ENCODE measurements at regions not wholly inside any gene's neighbourhood (a gene's known extent, or its start where the extent isn't known, plus 50 kb on each side); places are given as distances from the start of the nearest gene placed in this dataset.

DNA sequence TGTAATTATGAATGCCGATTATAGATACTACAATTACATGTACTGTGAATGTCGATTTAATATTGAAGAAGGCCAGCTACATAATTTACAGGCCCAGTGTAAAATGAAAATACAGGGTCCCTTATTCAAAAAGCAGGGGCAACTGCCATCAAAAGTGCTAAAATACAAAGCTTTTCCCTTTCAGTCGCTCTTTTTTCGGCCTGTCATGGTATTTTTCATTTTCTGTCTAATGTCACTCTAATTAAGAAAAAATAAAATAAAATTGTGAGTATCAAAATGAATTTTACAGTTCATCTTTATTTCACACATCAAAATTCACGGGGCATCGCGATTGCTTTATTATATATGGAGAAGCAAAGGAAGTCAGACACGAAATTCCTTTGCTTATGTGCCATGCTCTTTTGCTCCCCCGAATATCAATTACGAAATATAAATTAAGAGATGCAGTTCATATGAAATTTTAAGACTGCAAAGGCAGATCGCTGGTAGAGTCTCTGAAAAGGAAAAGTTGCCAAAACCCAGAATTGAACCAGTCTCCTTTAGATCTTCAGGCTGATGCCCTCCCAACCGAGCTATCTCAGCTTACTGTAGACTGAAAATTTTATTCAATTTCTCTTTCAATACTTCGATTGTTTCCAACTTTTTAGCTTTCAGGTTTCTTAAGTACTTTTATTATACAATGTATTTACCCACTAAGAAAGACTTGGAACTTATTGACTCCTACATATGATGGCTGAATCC, 197.0 kb downstream of the TRIM27 start:
- ChIA-PET CTCF (no interaction called here), POLR2A (no interaction called here)
- DNase-seq (no peak), ATAC-seq (ENCODE audit: low read depth) (no peak)
- Mint-ChIP-seq H3K4me3 (no peak overlapping the region), H3K4me1 (peaks cover 16% of the 10 kb centered on the region), H3K27ac (no peak overlapping the region), H3K27me3 (peaks cover 82% of the 10 kb centered on the region), H3K9me3 (ENCODE audit: insufficient read depth) (no peaks in the 10 kb centered on the region)
- TF ChIP-seq, protein P1, sequence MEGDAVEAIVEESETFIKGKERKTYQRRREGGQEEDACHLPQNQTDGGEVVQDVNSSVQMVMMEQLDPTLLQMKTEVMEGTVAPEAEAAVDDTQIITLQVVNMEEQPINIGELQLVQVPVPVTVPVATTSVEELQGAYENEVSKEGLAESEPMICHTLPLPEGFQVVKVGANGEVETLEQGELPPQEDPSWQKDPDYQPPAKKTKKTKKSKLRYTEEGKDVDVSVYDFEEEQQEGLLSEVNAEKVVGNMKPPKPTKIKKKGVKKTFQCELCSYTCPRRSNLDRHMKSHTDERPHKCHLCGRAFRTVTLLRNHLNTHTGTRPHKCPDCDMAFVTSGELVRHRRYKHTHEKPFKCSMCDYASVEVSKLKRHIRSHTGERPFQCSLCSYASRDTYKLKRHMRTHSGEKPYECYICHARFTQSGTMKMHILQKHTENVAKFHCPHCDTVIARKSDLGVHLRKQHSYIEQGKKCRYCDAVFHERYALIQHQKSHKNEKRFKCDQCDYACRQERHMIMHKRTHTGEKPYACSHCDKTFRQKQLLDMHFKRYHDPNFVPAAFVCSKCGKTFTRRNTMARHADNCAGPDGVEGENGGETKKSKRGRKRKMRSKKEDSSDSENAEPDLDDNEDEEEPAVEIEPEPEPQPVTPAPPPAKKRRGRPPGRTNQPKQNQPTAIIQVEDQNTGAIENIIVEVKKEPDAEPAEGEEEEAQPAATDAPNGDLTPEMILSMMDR (IDR thresholded peaks at IDR 0.05), result no peak
- TF ChIP-seq EZH2 (IDR thresholded peaks at IDR 0.05; ENCODE audit: borderline replicate concordance, insufficient read depth, low read depth, low read length, poor library complexity, severe bottlenecking), result no peak
- H3K27me3 ChIP-seq (replicated peaks in 1 of 4; ENCODE audit: control extremely low read depth in 1 of 4, control insufficient read depth in 3 of 4, insufficient read depth in 4 of 4, low read length in 3 of 4), result peaks cover 0 to 49% (median 33%) of the 10 kb centered on the region in 4 experiments
- H3K4me1 ChIP-seq (ENCODE audit: control insufficient read depth in 2 of 2, insufficient read depth in 2 of 2, low read length in 2 of 2), result peaks cover 9 to 13% of the 10 kb centered on the region in 2 donors
- WGBS (ENCODE audit: insufficient coverage), result 83% methylated on average over 3 of the region's 13 CpGs
- H3K36me3 ChIP-seq (replicated peaks in 1 of 2; ENCODE audit: control extremely low read depth in 1 of 2, control insufficient read depth in 1 of 2, extremely low read depth in 1 of 2, insufficient read depth in 2 of 2, low read length in 1 of 2), result no peaks in the 10 kb centered on the region
- H3K4me2 ChIP-seq (replicated peaks; ENCODE audit: low read depth, low read length, poor library complexity, severe bottlenecking), result no peak overlapping the region
- no peak overlapping the region for H3K27ac ChIP-seq (ENCODE audit: low read length in 2 of 2)
- H3K79me2 ChIP-seq (ENCODE audit: control insufficient read depth, insufficient read depth, low read length), result no peaks in the 10 kb centered on the region
- no peak overlapping the region for H3K9ac ChIP-seq (ENCODE audit: low read length)
- H3K4me3 ChIP-seq (ENCODE audit: control extremely low read depth in 1 of 5, extremely low read depth in 1 of 5, insufficient read depth in 1 of 5, low read depth in 2 of 5, low read length in 4 of 5), result no peak overlapping the region
- no peak overlapping the region for H2AFZ ChIP-seq (ENCODE audit: insufficient read depth, low read depth, low read length, poor library complexity, severe bottlenecking)
- intact Hi-C loops (cut with micrococcal nuclease), result no loop called here
- H3K9me3 ChIP-seq (ENCODE audit: control extremely low read depth in 1 of 3, control insufficient read depth in 2 of 3, insufficient read depth in 1 of 3, low read length in 2 of 3), result peaks cover 0 to 14% (median 1%) of the 10 kb centered on the region in 3 donors
- H4K20me1 ChIP-seq (ENCODE audit: control insufficient read depth, insufficient read depth, low read length, poor library complexity, severe bottlenecking), result no peaks in the 10 kb centered on the region

DNA sequence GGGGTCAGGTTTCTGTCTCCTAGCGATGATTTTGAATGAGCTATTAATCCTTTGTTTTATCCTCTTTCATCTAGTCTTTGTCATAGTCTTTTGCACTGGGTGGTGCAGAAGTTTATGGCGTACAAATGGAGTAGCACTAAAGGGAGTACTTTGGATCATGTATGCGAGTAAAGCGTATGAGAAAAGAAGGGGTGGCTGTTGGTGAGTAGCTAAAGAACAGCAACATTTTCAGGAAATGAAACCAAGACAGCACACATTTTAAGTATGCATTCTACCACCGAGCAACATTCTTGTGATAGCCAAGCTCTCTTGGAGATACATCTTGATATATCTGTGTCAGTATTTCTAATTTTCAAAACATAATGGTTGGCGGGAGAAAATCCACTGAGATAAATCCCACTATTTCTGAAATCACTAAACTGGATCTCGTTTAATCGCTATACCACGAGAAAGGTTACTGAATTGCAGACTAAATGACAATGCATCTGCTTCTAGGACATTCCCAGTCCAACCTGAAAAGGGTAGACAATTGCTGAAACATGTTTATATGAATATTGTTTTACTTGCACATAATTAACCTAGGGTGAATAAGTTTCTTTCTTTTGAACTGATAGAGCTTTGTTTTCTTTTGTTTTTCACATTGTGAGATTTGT, 196.1 kb downstream of the TRIM27 start:
- ATAC-seq (ENCODE audit: low read depth), result no peak
- H3K4me2 ChIP-seq (replicated peaks; ENCODE audit: low read depth, low read length, poor library complexity, severe bottlenecking), result no peak overlapping the region
- H3K36me3 ChIP-seq (replicated peaks in 1 of 2; ENCODE audit: control extremely low read depth in 1 of 2, control insufficient read depth in 1 of 2, extremely low read depth in 1 of 2, insufficient read depth in 2 of 2, low read length in 1 of 2), result no peaks in the 10 kb centered on the region
- H3K4me3 ChIP-seq (ENCODE audit: control extremely low read depth in 1 of 5, extremely low read depth in 1 of 5, insufficient read depth in 1 of 5, low read depth in 2 of 5, low read length in 4 of 5), result no peak overlapping the region
- no peak for DNase-seq
- peaks cover 16% of the 10 kb centered on the region for H3K4me1 Mint-ChIP-seq
- H3K9me3 Mint-ChIP-seq (ENCODE audit: insufficient read depth), result no peaks in the 10 kb centered on the region
- H3K79me2 ChIP-seq (ENCODE audit: control insufficient read depth, insufficient read depth, low read length), result no peaks in the 10 kb centered on the region
- no peak overlapping the region for H3K27ac ChIP-seq (ENCODE audit: low read length in 2 of 2)
- no peak overlapping the region for H3K9ac ChIP-seq (ENCODE audit: low read length)
- peaks cover 0 to 50% (median 40%) of the 10 kb centered on the region in 4 experiments for H3K27me3 ChIP-seq (replicated peaks in 1 of 4; ENCODE audit: control extremely low read depth in 1 of 4, control insufficient read depth in 3 of 4, insufficient read depth in 4 of 4, low read length in 3 of 4)
- H3K27ac Mint-ChIP-seq, result no peak overlapping the region
- H3K4me3 Mint-ChIP-seq, result peak overlapping the region; percentile 7
- no CpG with 5 or more reads among the region's 9 CpGs for WGBS (ENCODE audit: insufficient coverage)
- intact Hi-C loops (cut with micrococcal nuclease), result no loop called here
- POLR2A ChIA-PET, result no interaction called here
- H3K27me3 Mint-ChIP-seq, result peaks cover 80% of the 10 kb centered on the region
- TF ChIP-seq, protein P1 (IDR thresholded peaks at IDR 0.05), result no peak
- TF ChIP-seq EZH2 (IDR thresholded peaks at IDR 0.05; ENCODE audit: borderline replicate concordance, insufficient read depth, low read depth, low read length, poor library complexity, severe bottlenecking), result no peak
- peaks cover 0 to 22% (median 1%) of the 10 kb centered on the region in 3 donors for H3K9me3 ChIP-seq (ENCODE audit: control extremely low read depth in 1 of 3, control insufficient read depth in 2 of 3, insufficient read depth in 1 of 3, low read length in 2 of 3)
- H2AFZ ChIP-seq (ENCODE audit: insufficient read depth, low read depth, low read length, poor library complexity, severe bottlenecking), result no peak overlapping the region
- no peaks in the 10 kb centered on the region for H4K20me1 ChIP-seq (ENCODE audit: control insufficient read depth, insufficient read depth, low read length, poor library complexity, severe bottlenecking)
- peaks cover 9 to 13% of the 10 kb centered on the region in 2 donors for H3K4me1 ChIP-seq (ENCODE audit: control insufficient read depth in 2 of 2, insufficient read depth in 2 of 2, low read length in 2 of 2)
- CTCF ChIA-PET, result no interaction called here

Data from B cell (primary cell).